ENCODE measurements at regions not wholly inside any gene's neighbourhood (a gene's known extent, or its start where the extent isn't known, plus 50 kb on each side); places are given as distances from the start of the nearest gene placed in this dataset.

DNA sequence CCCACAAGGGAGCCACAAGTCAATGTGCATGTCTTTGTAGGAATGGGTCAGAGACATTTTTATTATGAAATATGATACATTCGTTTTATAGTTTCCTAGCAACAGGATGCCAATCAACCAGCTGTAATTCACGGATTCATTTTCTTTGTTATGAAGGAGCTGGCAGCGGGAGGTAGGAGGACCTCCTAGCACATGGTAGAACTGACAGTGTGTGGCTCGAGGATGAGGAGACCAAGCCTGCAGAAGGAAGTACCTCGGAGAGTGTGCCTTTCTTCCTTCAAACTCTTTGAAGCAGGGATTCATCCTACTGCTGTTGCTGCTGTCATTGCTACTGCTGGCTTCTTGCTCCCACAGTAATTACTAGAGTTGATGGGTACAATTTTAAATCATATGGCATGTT is 504.8 kb upstream of the KLHL29 start:
- 54 to 61% methylated on average over 5 of the region's 5 CpGs for WGBS, 2 donors

GRCh38 chr2:22882011-22882410 is 503.0 kb upstream of the KLHL29 start:
- Histone ChIP-seq H3K4me3 (no peak overlapping the region), H3K27ac (no peak overlapping the region), H3K4me1 (no peaks in the 10 kb centered on the region), H3K27me3 (no peaks in the 10 kb centered on the region), H3K36me3 (no peaks in the 10 kb centered on the region), H3K9me3 (no peaks in the 10 kb centered on the region)
- 70 to 71% methylated on average over 2 of the region's 2 CpGs for WGBS, 2 donors
- ATAC-seq: no peak
- TF ChIP-seq CTCF (IDR thresholded peaks at IDR 0.05): no peak
- DNase-seq: no peak
- no peak for FAIRE-seq
- intact Hi-C loops (cut with DNase I): no loop called here

More for the DNA sequence above, 504.8 kb upstream of the KLHL29 start:
- no peak for TF ChIP-seq CTCF (IDR thresholded peaks at IDR 0.05)
- FAIRE-seq: no peak
- Histone ChIP-seq H3K4me3 (no peak overlapping the region), H3K36me3 (no peaks in the 10 kb centered on the region), H3K9me3 (no peaks in the 10 kb centered on the region), H3K27ac (no peak overlapping the region), H3K27me3 (no peaks in the 10 kb centered on the region), H3K4me1 (no peaks in the 10 kb centered on the region)
- intact Hi-C loops (cut with DNase I): no loop called here
- no peak for DNase-seq
- ATAC-seq: no peak

GRCh38 chr2:22882643-22883042 is 502.3 kb upstream of the KLHL29 start:
- no peaks in the 10 kb centered on the region for H3K9me3 ChIP-seq
- ATAC-seq (no peak), FAIRE-seq (no peak), DNase-seq (no peak)
- no peak overlapping the region for H3K4me3 ChIP-seq
- 56 to 58% methylated on average over 1 of the region's 1 CpG for WGBS, 2 donors
- H3K27ac ChIP-seq: no peak overlapping the region
- no peaks in the 10 kb centered on the region for H3K36me3 ChIP-seq
- no peaks in the 10 kb centered on the region for H3K4me1 ChIP-seq
- intact Hi-C loops (cut with DNase I): no loop called here
- no peaks in the 10 kb centered on the region for H3K27me3 ChIP-seq
- TF ChIP-seq CTCF (IDR thresholded peaks at IDR 0.05): no peak

DNA sequence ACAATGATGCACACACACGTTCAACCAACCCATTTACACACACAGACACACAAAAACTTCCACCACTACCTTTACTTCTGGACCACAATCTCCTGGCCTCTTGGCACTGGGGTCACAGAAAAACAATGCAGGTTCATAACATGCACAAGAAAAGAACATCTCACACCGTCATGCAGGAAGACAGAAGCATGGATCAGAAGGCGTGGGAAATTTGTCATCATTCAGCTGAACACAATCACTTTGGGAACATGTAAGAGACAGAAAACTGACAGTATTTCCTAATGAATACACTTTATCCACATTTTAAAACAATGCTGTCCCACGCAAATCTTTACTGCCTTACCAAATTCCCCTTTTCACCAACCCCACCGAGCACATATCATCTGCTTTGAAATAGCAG is 501.9 kb upstream of the KLHL29 start:
- Histone ChIP-seq H3K36me3 (no peaks in the 10 kb centered on the region), H3K4me1 (no peaks in the 10 kb centered on the region), H3K4me3 (no peak overlapping the region), H3K9me3 (no peaks in the 10 kb centered on the region), H3K27ac (no peak overlapping the region), H3K27me3 (no peaks in the 10 kb centered on the region)
- DNase-seq (no peak), ATAC-seq (no peak), FAIRE-seq (no peak)
- intact Hi-C loops (cut with DNase I): no loop called here
- WGBS, 2 donors: 60 to 74% methylated on average over 5 of the region's 5 CpGs
- no peak for TF ChIP-seq CTCF (IDR thresholded peaks at IDR 0.05)

GRCh38 chr2:22885245-22885644 is 499.7 kb upstream of the KLHL29 start:
- Histone ChIP-seq H3K27ac (no peak overlapping the region), H3K4me3 (no peak overlapping the region), H3K36me3 (no peaks in the 10 kb centered on the region), H3K27me3 (no peaks in the 10 kb centered on the region), H3K9me3 (no peaks in the 10 kb centered on the region), H3K4me1 (no peaks in the 10 kb centered on the region)
- intact Hi-C loops (cut with DNase I): no loop called here
- 70 to 88% methylated on average over 1 of the region's 1 CpG for WGBS, 2 donors
- FAIRE-seq (no peak), ATAC-seq (no peak), DNase-seq (no peak)
- no peak for TF ChIP-seq CTCF (IDR thresholded peaks at IDR 0.05)

Data from pancreas (tissue), 10 donors.